GM12891 (cell line): ENCODE measurements at regions not wholly inside any gene's neighbourhood (a gene's known extent, or its start where the extent isn't known, plus 50 kb on each side); places are given as distances from the start of the nearest gene placed in this dataset.

ENCODE experiments used
- POLR2AphosphoS5 ChIP-seq: IDR thresholded peaks from 2 replicates; pipeline ENCODE4 v1.6.1; 2011; ENCODE audit warnings: low read depth, low read length, control low read depth
- TAF1 ChIP-seq: IDR thresholded peaks from 2 replicates; pipeline ENCODE4 v1.6.1; 2011; ENCODE audit warnings: low read depth, low read length, control low read depth

- no peak for TF ChIP-seq TAF1
- no peak for TF ChIP-seq POLR2AphosphoS5
Measured at GRCh38 chr11:121892863-121893262, 223.2 kb downstream of the BLID start.
